Endometrium (tissue), 2 donors: ENCODE measurements at regions not wholly inside any gene's neighbourhood (a gene's known extent, or its start where the extent isn't known, plus 50 kb on each side); places are given as distances from the start of the nearest gene placed in this dataset.

Experiments
- FAIRE-seq: peaks from 2 replicates; lab custom pipeline; 2012; peaks lifted over from hg19 to GRCh38; lab: Jason Lieb, UNC
- donor health status: control.
- donor health status: control.

DNA sequence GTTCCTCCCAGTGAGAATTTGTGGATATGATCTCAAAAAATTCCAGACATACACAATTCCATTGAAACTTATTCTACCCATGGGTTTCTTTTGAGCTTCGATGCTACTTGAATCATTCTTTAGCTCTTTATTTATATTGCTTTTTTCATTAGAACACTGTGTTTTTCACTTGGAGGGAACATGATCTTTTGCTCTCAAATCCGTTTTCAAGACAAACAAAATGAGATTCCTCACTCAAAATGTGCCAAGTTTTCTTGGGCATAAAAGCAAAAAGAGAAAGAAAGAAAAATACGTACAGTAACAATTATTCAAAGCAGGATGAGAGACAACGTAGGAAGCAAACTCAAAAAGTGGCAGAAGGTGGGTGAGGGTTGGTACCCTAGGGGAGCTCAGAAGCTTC, 118.8 kb upstream of the PDZRN3 start:
- FAIRE-seq = no peak

DNA sequence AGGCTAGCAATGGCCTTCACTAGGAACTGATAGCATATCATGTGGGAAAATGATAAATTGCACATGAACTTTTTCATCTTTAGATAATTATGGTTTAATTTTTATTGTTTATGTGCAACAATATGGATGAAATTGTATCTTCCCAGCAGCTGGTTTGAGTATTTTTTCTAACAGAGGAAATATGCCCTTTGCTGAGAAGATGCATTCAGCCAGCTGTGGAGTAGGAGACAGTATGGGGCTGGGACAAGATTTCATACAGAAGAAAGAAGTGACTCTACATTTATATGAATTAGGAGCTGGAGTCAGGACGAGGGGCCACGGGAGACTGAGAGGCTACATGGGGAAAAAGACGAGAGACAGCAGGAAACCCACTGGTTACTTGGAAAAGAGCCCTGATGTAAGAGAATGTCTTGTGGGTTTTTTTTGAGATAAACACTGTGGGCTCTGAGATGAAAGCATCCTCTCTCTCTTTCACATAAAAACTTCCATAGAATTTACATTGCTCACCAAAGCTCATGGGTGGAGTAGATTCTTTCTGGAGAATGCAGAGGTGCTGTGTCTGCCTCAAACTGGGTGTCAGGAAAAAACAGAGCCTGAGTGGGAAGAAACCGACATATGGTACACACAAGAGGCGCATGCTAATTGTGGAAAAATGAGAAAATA, 115.2 kb upstream of the PDZRN3 start:
- no peak for FAIRE-seq

DNA sequence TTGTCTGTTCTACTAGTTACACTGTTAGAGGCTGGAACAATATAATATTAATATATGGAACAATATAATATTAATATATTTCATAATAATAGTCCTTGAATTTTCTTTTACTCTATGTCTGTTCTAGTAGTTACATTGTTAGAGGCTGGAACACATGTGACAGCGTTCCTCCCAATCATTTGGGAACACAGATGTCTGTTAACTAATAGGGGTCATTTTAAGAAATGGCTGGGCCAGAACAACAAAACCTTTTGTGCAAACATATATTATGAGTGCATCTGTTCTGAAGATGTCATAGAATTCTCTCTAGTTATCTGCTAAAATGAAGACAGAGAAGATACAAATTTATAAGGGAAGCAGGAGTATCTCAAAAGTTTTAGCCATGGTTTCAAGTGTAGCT, 114.0 kb upstream of the PDZRN3 start:
- no peak for FAIRE-seq

DNA sequence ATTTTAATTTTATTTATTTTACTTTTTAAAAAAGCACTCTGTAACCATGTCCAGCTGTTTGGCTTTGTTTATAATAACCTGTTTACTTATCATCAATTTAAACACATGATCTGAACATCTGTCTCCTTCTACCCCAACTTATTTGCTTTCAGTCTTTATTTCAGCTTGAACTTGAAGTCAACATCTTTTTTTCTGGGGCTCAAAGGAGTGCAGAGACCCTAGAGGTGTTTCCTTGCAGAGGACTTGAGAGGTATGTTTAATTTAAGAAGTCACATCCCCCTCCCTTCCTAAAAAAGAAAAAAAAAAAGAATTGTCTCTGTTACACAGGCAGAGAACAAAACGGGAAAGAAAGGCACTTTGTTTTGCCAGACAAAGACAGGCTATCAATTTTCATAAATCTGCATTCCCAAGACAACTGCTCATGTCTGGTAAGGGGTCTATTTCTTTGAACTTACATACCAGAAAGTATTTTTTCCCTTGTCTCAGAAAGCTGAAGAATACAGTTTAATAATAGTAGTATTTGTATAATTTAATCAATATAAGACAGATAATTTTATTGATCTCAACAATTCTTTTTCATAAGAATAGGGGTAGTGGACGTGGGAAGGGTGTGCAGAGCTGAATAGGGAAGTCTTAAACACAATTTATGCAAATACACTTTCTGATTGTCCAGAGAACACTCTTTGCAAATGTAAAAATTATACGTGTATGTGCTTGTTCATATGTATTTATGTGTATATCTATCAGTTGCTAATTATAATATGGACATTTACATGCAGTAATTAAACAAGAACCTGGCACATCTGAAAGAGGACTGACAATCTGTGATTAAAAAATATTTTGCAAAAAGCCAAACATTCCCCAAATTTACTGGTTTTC, 109.7 kb upstream of the PDZRN3 start:
- peak; percentile 75 for FAIRE-seq

DNA sequence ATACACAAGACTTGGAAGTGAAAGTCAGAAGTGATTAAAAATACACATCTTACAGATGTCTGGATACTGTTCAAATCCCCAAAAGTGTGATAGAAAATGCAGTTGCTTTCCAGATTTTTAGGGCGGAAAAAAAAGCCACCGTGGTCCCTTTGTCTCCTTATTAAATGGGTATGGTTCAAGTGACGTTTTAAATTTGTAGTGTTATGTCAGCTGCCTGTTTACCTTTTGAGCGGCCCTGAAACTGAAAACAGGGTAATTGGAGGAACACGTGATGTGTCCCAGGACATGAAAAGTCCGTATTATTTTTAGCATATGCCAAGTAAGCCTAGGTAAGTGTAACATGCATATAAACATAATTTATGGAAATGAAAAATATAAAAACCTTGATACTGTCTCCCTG, 109.0 kb upstream of the PDZRN3 start:
- FAIRE-seq = no peak

DNA sequence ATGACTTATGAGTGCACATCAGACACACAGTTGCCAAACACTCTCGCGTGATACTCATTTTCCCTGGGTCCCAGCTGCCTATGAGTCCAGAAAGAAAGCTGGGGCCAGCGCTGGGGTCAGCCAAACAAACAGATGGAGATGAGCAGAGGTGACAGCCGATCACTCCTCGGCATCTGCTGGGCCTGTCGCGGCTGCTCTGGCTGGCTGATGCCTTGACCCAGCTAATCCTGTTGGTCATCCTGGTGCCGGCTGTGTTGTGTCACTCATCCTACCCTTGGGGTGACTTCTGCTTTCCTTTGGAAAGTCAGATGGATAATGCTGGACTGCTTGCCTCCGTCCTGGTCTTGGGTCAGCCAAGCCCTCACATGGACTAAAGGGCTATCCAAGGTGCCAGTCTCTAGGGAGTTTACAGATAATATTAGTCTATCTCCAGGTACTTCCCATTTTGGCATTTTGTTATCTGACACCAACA, 105.3 kb upstream of the PDZRN3 start:
- FAIRE-seq = no peak

DNA sequence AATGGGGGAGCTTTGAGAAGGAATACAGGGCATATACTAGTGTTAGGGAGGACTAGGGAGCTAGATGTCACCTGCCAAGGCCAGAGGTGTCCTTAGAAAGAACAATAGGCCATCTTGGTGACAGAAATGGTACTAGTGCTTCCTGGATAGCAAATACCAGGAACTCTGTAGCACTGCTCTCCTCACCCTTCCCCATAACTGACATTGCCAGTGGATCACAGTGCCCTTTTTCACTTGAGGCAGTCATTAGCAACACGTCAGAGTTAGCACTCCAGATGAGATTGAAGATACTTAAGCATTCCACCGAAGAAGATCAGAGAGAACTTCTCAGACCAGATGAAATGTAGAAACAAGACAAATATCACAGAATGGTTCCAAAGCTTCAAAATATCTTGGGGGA, 103.1 kb upstream of the PDZRN3 start:
- no peak for FAIRE-seq

DNA sequence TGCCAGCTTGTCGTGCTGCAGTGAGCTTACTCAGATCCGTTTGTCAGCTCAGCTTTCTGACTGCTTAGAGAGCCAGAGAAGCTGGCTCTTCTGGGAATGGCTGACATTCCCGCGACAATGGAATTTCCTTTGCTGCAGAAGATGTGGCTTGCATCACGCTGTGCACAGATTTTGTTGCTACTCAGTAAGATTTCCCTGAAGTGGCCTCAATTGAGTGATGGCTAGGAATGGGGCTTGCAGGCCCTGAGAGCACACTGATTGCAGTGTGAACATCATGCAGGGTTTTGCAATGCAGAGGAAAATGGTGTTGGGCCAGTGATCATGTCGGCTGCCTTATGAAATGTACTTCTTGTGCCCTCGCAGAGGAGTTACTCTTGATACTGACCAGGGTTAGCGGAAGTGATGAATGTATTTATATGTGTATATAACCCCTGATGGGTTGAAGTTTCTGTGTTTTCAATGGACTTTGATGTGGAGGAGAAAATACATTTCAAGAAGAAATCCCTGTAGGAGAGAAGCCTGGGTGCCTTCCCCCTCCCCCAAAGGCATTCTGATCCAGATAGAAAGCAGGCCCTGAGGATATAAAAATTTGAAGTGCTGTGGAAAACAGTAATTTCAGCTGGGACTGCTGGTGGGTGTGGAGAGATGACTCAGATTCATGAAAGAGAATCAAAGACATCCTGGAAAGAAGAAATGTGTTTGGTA, 102.5 kb upstream of the PDZRN3 start:
- peak; percentile 93 for FAIRE-seq

DNA sequence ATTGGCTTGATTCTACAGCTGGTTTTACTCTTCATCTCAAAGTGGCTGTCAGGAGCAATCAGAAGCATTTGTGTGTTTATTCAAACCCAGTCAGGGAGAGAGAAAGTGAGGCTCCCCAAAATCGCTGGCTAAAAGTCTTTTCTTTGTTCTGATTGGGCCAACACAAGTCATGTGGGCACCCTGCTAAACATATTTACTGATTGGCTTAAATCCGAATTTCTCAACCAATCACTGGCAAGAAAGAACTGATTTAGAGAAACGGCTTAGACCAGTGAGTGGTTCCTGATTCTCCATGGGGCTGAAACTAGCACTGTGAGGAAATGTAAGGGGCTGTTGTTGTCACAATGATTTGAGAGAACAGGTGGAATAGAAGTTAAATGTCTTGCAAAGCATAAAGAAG, 98.9 kb upstream of the PDZRN3 start:
- FAIRE-seq = no peak

DNA sequence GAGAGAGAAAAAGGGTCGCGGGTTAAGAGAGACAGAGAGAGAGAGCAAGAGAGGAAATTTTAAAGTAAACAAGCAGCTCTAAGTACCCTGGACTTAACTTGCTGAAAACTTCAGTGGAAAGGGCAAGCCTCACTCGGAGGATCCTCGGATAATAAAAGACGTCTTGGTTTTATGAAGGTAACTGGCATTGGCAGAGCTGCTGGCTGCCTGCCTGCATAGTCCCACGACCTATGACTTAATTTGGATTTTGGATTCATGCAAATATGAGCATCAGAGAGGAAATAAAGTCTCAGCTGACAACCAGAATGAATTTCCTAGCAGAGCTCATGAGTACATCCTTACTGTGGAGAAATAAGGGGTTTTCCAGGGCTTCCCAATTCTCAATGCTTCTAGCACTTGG, 95.1 kb upstream of the PDZRN3 start:
- no peak for FAIRE-seq

DNA sequence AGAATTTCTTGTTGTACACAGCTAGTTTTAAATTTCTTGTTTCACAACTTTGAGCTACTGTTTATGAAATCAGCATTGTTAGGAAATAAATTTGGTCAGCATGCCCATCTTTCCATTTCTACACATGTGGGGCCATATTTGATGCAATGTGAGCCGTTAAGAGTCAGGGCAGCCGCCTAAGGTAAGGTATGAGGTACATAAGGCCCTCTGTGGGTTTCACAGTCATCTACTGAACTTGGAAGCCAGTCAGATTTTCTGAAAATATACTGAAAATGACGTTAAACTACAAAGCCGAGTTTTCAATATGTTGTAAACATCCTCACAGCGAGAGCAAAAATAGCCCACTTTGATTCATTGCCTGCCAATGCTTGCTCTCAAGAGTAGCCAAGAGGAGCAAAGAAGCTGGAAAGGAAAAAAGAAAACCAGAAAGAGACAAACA, 94.7 kb upstream of the PDZRN3 start:
- no peak for FAIRE-seq

DNA sequence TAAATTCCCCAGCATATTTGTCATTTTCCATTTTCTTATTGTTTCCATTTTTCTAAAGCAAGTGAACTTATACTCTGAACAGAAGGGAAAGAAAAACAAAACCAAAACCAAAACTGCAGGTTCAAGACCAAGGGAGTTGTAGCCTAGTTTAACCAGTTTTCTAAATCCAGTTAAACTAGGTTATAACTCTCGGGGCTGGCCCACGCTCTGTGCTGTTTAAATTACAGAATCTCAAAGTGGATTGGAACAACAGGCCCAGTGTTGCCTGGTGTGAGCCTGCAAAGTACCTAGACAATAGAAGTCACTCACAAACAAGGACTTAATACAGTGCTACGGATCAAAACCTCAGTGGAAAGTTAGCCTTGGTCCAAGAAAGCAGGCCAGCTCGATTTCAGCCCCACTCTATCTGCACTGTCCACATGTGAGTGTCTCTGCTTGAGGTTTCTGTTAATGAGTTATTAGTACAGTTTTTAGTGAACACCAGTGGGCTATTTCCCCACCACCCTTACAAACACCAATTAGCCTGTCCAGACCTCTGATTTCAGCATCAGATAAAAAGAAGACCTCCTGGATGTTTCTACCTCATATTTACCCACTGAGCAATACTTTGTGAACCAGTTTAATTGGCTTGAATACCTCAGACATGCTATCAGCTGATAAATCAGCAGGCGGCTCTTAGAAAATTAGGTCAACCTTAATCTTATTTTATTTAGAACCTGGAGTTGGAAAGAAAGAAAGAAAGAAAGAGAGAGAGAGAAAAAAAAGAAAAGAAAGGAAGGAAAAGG, 93.8 kb upstream of the PDZRN3 start:
- FAIRE-seq = no peak

DNA sequence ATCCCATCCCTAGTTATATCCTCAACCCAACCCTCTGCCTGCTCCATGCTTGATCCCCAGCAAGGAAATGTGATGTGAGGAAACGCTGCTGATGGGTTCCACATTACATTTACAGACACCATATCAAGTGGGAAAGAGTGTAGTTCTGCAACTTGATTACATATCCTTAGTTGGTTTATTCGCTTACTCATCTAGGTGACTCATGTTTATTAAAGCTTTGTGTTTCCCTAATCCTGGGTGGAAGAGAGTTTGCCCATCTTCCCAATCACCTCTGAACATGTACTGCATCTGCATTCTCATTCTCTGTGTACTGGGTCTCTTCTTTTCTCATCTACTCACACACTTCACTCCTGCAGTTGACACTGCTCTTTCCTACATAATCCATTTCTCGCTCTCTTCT, 91.7 kb upstream of the PDZRN3 start:
- no peak for FAIRE-seq

DNA sequence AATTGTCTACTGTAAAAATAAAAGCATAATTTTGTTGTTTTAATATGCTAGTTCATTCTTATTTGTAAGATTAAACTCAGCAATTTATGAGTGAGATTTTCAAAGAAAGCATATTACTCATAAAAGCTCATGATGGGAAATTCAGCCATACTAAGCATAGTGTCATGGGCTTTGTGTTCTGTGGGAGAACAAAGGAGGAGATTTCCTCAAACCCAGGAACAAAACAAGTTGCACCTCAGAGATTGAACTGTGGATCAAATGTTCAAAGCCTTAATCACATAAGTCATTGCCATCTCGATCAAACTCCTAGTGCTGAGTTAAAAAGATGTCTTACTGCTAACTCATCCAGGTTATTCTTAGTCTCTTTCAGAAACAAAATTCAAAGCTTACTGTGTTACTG, 85.6 kb upstream of the PDZRN3 start:
- no peak for FAIRE-seq

DNA sequence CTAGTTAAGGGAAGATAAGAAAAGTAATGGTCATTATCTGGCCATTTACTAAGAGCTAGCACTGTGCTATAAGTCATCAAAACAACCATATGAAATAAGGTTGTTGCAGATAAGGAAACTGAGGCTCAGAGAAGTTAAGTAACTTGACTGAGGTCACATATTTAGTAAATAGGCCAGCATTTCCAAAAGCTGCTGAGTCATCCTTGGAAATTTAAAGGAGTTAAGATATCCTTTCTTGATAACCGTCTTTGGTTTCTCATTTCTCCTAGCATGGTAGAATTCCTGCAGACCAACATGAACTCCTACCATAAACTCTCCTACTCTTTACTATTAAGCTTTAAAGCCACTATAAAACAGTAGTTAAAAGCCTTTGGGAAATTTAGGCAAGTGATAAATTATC, 85.0 kb upstream of the PDZRN3 start:
- no peak for FAIRE-seq

DNA sequence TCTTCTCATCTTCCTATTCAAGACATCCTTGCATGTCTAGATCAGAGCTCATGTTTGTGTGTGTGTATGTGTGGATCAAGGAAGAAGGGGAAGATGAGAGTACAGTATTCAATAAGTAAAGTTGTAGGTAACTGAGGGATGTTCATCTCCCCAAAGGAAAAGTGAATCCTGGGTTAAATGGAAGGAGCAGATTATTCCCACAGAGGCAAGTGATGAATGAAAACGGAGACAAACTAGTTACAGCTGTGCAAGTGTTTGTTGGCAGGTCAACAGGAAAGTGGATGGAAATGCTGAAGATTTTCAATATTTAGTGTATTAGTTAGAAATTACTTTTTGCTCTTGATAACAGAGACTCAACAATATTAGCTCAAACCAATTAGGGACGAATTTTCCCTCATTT, 84.2 kb upstream of the PDZRN3 start:
- no peak for FAIRE-seq

DNA sequence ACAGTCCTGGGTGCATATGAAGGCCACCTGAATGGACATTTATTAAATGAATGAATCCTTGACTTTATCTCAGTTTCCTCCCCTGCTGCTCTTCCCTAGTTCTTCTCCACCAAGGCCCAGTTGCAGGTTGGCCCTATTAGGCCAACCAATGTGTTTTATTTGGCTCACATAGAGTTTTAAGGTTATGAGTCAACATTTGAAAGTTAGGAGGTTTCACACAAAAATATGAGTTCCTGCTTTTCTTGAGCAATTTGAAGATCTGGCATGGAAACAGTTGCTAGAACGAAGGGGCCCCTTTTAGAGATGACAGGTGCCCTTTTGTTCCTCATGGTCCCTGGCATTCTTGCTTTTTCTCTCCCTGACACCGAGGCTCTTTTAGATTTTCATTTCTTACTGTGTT, 83.0 kb upstream of the PDZRN3 start:
- FAIRE-seq = no peak

DNA sequence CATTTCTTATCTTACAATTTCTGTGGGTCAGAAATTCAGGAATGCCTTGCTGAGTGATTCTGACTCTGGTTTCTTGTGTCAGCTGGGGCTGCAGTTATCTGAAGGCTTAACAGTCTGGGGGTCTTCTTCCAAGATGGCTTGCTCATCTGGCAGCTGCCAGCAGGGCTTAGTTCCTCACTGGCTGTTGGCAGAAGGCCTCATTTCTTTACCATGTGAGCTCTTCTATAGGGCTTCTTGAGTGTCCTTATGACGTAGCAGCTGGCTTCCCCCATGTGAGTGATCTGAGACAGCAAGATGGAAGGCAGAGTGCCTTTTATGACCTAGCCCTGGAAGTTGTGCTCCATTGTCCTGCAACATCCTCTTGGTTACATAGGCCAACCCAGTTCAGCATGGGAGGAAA, 82.0 kb upstream of the PDZRN3 start:
- FAIRE-seq = no peak

DNA sequence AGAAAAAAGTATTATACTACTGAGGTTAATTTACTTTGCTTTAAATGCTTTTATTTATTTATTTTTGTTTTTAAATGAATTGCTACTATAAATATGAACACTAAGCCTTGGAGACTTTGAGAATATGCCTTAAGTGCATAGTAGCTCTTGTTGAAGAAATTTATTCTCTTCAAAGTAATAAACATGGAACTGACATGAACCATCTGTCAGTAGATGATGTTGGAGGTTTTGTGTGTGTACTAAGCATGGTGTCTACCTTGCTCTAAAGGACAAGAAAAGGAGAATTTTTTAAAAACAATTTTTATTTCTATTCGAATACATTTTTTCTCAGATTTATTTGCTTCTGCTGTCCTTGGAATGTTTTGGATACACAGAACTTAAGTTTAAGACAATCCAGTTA, 81.1 kb upstream of the PDZRN3 start:
- no peak for FAIRE-seq

DNA sequence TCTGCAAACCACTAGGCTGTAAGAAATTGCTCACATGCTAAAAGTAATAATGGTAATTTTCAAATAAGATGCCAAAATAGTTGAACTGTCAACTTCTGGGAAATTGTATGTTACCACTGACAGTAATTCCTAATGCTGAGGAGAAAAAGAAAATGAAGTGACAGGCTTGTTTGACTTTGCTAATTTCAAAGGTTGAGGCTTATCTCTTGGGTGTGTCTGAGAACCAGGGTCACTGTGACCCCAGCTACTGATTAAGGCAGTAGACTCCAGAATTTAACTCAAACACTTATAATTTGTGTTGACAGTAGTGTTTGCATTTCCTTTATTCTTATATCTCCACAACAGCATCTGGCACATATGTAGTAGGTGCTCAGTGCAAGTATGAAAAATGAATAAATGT, 74.6 kb upstream of the PDZRN3 start:
- no peak for FAIRE-seq

DNA sequence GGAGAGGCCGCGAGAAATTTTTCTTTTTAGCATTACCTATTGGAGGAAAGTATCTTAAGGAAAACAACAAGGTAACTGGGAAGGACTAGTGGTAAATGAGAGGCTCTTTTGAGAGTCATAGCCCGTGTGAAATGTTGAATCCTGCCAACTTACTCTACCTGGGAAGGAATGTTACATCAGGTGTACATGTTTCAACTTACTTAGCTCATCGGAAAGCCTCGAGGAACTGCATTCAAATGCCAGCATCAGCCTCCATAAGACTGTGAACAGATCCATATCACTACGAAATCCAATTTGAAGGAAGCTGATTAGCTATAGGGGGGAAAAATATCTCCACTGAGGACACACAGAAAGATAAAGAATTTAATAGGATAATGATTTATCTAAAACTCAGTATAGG, 72.3 kb upstream of the PDZRN3 start:
- FAIRE-seq = no peak

DNA sequence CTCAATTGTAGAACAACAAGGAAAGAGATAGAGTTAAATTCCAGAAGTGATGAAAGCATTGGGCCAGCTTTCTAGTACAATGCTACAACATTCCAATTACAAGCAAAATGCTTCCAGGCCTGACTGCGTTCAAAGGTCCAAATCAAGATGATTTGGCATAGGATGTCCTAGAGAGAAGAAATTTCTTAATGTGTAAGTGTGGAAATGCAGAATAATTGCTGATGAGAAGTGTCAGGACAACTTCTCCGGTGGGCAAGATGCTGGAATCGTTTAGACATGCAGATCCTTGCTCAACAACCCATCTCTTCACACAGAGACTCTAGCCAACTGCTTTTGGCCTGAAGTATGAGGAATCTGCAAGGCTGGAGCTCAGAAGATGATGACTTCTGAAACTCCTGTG, 71.1 kb upstream of the PDZRN3 start:
- no peak for FAIRE-seq
